Smooth muscle cell (in vitro differentiated cells): ENCODE measurements at regions not wholly inside any gene's neighbourhood (a gene's known extent, or its start where the extent isn't known, plus 50 kb on each side); places are given as distances from the start of the nearest gene placed in this dataset.

Experiments
- DNase-seq: peaks from one replicate; lab custom pipeline; 2025; ENCODE audit not compliant: unreplicated experiment; lab: John Stamatoyannopoulos, UW
- H2AFZ ChIP-seq: fragments of 200-600 bp; sonication (generic); 2 replicates; pipeline ENCODE4 v1.6.0; 2016; ENCODE audit warnings: antibody characterized with exemption, low read depth, mild to moderate bottlenecking
- H3F3A ChIP-seq: fragments of 200-600 bp; sonication (generic); 2 replicates; pipeline ENCODE4 v1.6.0; 2017; ENCODE audit warnings: antibody characterized with exemption, low read depth
- H3K27ac ChIP-seq: fragments of 200-600 bp; sonication (generic); 2 replicates; pipeline ENCODE4 v1.5.1; 2016; ENCODE audit warnings: low read depth, mild to moderate bottlenecking
- H3K27me3 ChIP-seq: fragments of 200-600 bp; sonication (generic); 2 replicates; pipeline ENCODE4 v1.6.1; 2016; ENCODE audit warnings: low read depth, mild to moderate bottlenecking
- H3K36me3 ChIP-seq: fragments of 200-600 bp; sonication (generic); 2 replicates; pipeline ENCODE4 v1.5.1; 2016; ENCODE audit warnings: low read depth
- H3K4me1 ChIP-seq: fragments of 200-600 bp; sonication (generic); 2 replicates; pipeline ENCODE4 v1.5.1; 2016; ENCODE audit warnings: low read depth
- H3K4me2 ChIP-seq: fragments of 200-600 bp; sonication (generic); 2 replicates; pipeline ENCODE4 v1.6.0; 2016; ENCODE audit warnings: mild to moderate bottlenecking
- H3K4me3 ChIP-seq: fragments of 200-600 bp; sonication (generic); 2 replicates; pipeline ENCODE4 v1.5.1; 2016; ENCODE audit warnings: mild to moderate bottlenecking
- H3K79me2 ChIP-seq: fragments of 200-600 bp; sonication (generic); 2 replicates; pipeline ENCODE4 v1.6.0; 2016; ENCODE audit warnings: low read depth, mild to moderate bottlenecking
- H3K9ac ChIP-seq: fragments of 200-600 bp; sonication (generic); 2 replicates; pipeline ENCODE4 v1.6.0; 2016; ENCODE audit warnings: low read depth
- H3K9me3 ChIP-seq: fragments of 200-600 bp; sonication (generic); replicated peaks from 2 replicates; pipeline ENCODE4 v1.5.1; 2016; ENCODE audit warnings: low read depth
- H4K20me1 ChIP-seq: fragments of 200-600 bp; sonication (generic); 2 replicates; pipeline ENCODE4 v1.6.0; 2016; ENCODE audit warnings: low read depth
- WGBS: methylation state at CpG from one replicate; pipeline ENCODE4 v1.1.7; 2016; ENCODE audit warnings: low lambda C conversion rate; 5-methylcytosine and 5-hydroxymethylcytosine counted together
- TF ChIP-seq, protein P1 (sequence below): fragments of 200-600 bp; sonication (generic); IDR thresholded peaks from 2 replicates; pipeline ENCODE4 v1.5.1; 2017; ENCODE audit warnings: borderline replicate concordance, mild to moderate bottlenecking, antibody characterized with exemption; ENCODE audit not compliant: insufficient read depth, poor library complexity, severe bottlenecking

DNA sequence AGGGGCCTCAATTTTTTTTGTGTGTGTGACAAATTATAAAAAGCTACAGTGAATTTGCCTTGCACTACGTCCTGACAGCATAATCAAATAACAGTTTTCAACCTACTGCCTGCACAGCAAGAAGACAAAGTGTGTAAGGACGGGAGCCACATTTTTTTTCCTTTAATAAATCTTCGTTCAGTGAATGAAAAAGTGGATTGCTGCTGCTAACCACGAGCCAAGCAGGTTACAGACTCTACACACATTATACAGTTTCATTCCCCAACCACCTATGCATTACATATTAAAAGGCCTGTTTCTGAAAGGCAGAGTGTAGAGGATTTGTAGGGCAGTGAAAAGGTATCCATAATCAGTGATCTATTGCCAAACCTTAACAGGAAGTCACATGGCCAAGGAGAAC, 570.0 kb upstream of the BTBD3 start:
- Histone ChIP-seq H3K9me3 (no peaks in the 10 kb centered on the region), H3F3A (no peaks in the 10 kb centered on the region), H3K36me3 (no peaks in the 10 kb centered on the region), H3K27ac (no peak overlapping the region), H3K9ac (no peak overlapping the region), H2AFZ (no peak overlapping the region), H3K79me2 (no peaks in the 10 kb centered on the region), H3K4me1 (peaks cover 19% of the 10 kb centered on the region), H3K4me3 (no peak overlapping the region), H4K20me1 (no peaks in the 10 kb centered on the region), H3K27me3 (no peaks in the 10 kb centered on the region), H3K4me2 (no peak overlapping the region)
- WGBS = 87% methylated on average over 4 of the region's 4 CpGs
- DNase-seq = no peak
- TF ChIP-seq, protein P1, sequence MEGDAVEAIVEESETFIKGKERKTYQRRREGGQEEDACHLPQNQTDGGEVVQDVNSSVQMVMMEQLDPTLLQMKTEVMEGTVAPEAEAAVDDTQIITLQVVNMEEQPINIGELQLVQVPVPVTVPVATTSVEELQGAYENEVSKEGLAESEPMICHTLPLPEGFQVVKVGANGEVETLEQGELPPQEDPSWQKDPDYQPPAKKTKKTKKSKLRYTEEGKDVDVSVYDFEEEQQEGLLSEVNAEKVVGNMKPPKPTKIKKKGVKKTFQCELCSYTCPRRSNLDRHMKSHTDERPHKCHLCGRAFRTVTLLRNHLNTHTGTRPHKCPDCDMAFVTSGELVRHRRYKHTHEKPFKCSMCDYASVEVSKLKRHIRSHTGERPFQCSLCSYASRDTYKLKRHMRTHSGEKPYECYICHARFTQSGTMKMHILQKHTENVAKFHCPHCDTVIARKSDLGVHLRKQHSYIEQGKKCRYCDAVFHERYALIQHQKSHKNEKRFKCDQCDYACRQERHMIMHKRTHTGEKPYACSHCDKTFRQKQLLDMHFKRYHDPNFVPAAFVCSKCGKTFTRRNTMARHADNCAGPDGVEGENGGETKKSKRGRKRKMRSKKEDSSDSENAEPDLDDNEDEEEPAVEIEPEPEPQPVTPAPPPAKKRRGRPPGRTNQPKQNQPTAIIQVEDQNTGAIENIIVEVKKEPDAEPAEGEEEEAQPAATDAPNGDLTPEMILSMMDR = no peak

DNA sequence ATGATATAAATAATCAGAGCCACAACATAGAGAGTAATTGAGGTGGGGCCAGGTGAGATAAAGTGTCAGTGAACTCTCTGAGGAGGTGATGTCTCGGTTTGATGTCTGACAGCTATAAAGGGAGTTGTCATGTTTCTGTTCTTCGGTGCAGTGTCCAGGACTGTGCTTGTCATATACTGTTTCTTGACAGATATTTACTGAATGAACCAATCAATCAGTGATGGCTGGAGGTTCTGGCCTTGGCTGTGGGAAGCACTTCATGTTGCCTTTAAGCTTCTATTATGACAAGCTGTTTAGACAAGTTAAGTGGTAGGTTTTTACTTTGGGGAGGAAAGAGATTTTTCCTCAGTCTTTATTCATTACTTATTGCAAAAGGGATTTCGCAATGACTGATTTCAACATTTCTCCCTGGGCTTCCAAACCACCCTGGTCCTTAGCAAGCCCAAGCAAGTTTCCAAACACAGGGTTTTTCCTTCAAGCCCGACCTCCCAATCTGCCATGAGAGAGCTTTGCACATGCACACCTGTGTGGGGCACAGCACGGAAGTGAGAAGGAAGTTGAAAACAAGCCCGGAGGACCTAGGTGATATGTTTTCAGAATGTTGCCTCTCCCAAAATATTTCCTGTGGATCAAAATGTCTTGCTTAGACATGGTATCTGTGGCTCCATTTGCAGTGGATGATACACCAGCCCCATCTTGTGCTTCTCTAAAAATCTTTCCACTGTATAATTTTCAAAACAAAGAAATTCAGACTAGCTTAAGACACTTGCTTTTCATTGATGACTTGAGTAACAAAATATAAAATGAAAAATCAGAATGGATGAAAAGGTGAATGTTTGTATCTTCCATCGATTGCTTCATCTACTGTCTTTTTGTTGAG, 567.3 kb upstream of the BTBD3 start:
- Histone ChIP-seq H3K4me3 (no peak overlapping the region), H3K36me3 (no peaks in the 10 kb centered on the region), H3K4me2 (no peak overlapping the region), H3K27ac (no peak overlapping the region), H3K9ac (no peak overlapping the region), H4K20me1 (no peaks in the 10 kb centered on the region), H3F3A (no peaks in the 10 kb centered on the region), H3K27me3 (no peaks in the 10 kb centered on the region), H3K4me1 (peaks cover 19% of the 10 kb centered on the region), H2AFZ (peak overlapping the region; percentile 25), H3K79me2 (no peaks in the 10 kb centered on the region), H3K9me3 (no peaks in the 10 kb centered on the region)
- DNase-seq = no peak
- WGBS = 88% methylated on average over 7 of the region's 7 CpGs
- TF ChIP-seq, protein P1 = no peak

DNA sequence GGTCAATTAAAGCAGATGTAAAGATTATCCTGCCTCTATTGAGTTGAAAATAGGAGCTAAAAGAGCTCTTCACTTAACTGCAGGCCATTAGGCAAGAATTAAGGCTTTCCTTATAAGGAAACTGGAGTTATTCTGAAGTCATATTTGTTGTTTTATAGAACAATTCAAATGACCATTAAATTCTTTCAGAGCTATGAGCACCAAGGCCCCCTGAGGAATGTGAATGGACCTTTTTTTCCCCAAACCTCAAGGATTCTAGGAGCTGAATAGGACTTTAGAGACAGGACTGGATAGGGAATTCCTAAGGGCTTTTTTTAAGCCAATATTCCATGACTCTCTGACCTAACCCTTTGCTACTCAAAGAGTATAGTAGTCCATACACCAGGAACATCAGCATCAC, 565.7 kb upstream of the BTBD3 start:
- H3K4me1 ChIP-seq = peaks cover 19% of the 10 kb centered on the region

More for the DNA sequence above, 565.7 kb upstream of the BTBD3 start:
- no peaks in the 10 kb centered on the region for H3K27me3 ChIP-seq
- DNase-seq = no peak
- no peaks in the 10 kb centered on the region for H3K9me3 ChIP-seq
- H3K4me2 ChIP-seq = no peak overlapping the region
- TF ChIP-seq, protein P1 = no peak
- no peaks in the 10 kb centered on the region for H3K79me2 ChIP-seq
- H4K20me1 ChIP-seq = no peaks in the 10 kb centered on the region
- no peaks in the 10 kb centered on the region for H3K36me3 ChIP-seq
- H3K4me3 ChIP-seq = no peak overlapping the region
- H3K9ac ChIP-seq = no peak overlapping the region
- no peak overlapping the region for H2AFZ ChIP-seq
- H3K27ac ChIP-seq = no peak overlapping the region
- no peaks in the 10 kb centered on the region for H3F3A ChIP-seq
